Gastroesophageal sphincter (tissue), 4 donors: ENCODE measurements at regions not wholly inside any gene's neighbourhood (a gene's known extent, or its start where the extent isn't known, plus 50 kb on each side); places are given as distances from the start of the nearest gene placed in this dataset.

Experiments
- ATAC-seq: fragments of 150-250 bp; one replicate; pipeline ENCODE4 v1.9.1; 2016; ENCODE audit warnings: mild to moderate bottlenecking, moderate library complexity
- H3K27ac ChIP-seq, 4 donors: fragments of 200-600 bp; sonication (generic) in 3 of 4; 1 replicate in 3 of 4; 2 replicates in 1 of 4; pipeline ENCODE4 v1.5.1; 2016 to 2019
- H3K27me3 ChIP-seq: fragments of 200-600 bp; sonication (generic); one replicate; pipeline ENCODE4 v1.5.1; 2019
- H3K36me3 ChIP-seq, 2 donors: fragments of 200-600 bp; sonication (generic); one replicate each; pipeline ENCODE4 v1.5.1; 2019; ENCODE audit warnings: control low read depth in 1 of 2
- H3K4me1 ChIP-seq, 3 donors: fragments of 200-600 bp; sonication (generic); 1 replicate in 2 of 3; 2 replicates in 1 of 3; pipeline ENCODE4 v1.5.1; 2016 to 2019; ENCODE audit warnings: control low read depth in 2 of 3
- H3K4me3 ChIP-seq, 2 donors: fragments of 200-600 bp; sonication (generic); one replicate each; pipeline ENCODE4 v1.5.1; 2019; ENCODE audit warnings: mild to moderate bottlenecking in 1 of 2, moderate library complexity in 1 of 2
- H3K9me3 ChIP-seq, 3 donors: fragments of 200-600 bp; sonication (generic); one replicate each; pipeline ENCODE4 v1.5.1; 2017 to 2019; ENCODE audit warnings: control low read depth in 2 of 3
- EP300 ChIP-seq: sonication (generic); formaldehyde crosslinking; IDR thresholded peaks from one replicate; pipeline ENCODE4 v1.6.1; 2017; ENCODE audit warnings: antibody characterized with exemption, mild to moderate bottlenecking
- POLR2A ChIP-seq, 2 donors: fragments of 450-650 bp; IDR thresholded peaks; one replicate each; pipeline ENCODE4 v1.6.1; 2017; ENCODE audit warnings: antibody characterized with exemption in 2 of 2, mild to moderate bottlenecking in 2 of 2, moderate library complexity in 1 of 2
- POLR2AphosphoS5 ChIP-seq: sonication (generic); formaldehyde crosslinking; IDR thresholded peaks from one replicate; pipeline ENCODE4 v1.6.1; 2017; ENCODE audit warnings: antibody characterized with exemption
- WGBS, 2 donors: methylation state at CpG; one replicate each; pipeline ENCODE4 v1.1.5; 2018; ENCODE audit warnings: low coverage in 1 of 2; 5-methylcytosine and 5-hydroxymethylcytosine counted together
- TF ChIP-seq, protein P1 (sequence below), 4 experiments: fragments of 200-600 bp in 2 of 4; fragments of 450-650 bp in 2 of 4; sonication (generic) in 1 of 4; IDR thresholded peaks; one replicate each; pipeline ENCODE4 v1.5.1; 2017 to 2019; ENCODE audit warnings: antibody characterized with exemption in 4 of 4, mild to moderate bottlenecking in 2 of 4, moderate library complexity in 2 of 4

DNA sequence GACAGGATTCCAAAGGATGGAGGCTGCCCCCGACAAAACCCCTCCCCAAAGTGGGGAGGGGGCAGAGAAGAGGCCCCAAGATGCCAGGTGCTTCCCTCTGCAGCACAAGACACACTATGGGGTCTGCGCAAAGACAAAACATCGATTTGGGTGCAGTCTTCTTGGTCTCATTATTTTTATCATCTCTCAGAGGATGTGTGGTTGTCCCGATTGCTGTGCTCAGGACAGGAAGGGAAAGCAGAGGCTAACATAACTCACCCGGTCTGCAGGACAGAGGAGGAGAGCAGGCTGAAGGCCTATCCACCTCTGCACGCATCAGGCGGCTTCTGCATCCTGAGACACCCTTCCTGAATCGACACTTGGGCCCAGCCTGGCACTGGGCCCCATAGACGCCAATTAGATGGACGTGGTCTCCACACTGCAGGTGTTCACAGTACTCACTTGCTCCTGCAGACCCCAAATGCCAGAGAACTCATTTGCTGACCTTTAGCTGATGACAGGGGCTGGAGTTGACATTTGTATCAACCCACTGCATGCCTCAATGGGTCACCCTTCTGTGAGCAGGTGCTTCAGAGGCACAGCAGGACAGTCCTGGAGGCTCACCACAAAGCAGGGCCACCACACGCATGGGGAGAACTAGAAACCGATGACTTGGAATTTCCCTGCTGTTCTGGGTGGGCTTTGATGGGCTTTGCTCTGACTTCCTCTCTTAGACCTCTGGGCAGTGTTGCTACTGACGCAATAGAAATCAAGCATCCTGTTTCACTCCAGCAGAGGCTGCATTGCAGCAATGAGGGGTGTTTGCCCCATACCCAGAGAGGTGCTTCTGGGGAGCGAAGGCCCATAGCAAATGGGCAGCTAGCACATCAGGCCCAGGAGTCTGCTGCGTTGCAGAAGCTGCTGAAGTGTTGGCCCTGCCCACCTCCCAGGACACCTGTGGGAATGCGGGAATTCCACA lies 96.3 kb upstream of the ENPP6 start:
- peak; percentile 24 for ATAC-seq
- Histone ChIP-seq H3K27ac (no peak overlapping the region), H3K4me3 (no peak overlapping the region), H3K27me3 (no peaks in the 10 kb centered on the region), H3K4me1 (peaks cover 0 to 11% (median 0%) of the 10 kb centered on the region in 3 donors), H3K36me3 (no peaks in the 10 kb centered on the region), H3K9me3 (no peaks in the 10 kb centered on the region)
- WGBS, 2 donors = 72 to 99% methylated on average over 11 to 13 of the region's 16 CpGs
- TF ChIP-seq EP300 = no peak
- TF ChIP-seq, protein P1, sequence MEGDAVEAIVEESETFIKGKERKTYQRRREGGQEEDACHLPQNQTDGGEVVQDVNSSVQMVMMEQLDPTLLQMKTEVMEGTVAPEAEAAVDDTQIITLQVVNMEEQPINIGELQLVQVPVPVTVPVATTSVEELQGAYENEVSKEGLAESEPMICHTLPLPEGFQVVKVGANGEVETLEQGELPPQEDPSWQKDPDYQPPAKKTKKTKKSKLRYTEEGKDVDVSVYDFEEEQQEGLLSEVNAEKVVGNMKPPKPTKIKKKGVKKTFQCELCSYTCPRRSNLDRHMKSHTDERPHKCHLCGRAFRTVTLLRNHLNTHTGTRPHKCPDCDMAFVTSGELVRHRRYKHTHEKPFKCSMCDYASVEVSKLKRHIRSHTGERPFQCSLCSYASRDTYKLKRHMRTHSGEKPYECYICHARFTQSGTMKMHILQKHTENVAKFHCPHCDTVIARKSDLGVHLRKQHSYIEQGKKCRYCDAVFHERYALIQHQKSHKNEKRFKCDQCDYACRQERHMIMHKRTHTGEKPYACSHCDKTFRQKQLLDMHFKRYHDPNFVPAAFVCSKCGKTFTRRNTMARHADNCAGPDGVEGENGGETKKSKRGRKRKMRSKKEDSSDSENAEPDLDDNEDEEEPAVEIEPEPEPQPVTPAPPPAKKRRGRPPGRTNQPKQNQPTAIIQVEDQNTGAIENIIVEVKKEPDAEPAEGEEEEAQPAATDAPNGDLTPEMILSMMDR (IDR thresholded peaks at IDR 0.05) = no peak
- TF ChIP-seq POLR2A (IDR thresholded peaks at IDR 0.05) = no peak
- no peak for TF ChIP-seq POLR2AphosphoS5

DNA sequence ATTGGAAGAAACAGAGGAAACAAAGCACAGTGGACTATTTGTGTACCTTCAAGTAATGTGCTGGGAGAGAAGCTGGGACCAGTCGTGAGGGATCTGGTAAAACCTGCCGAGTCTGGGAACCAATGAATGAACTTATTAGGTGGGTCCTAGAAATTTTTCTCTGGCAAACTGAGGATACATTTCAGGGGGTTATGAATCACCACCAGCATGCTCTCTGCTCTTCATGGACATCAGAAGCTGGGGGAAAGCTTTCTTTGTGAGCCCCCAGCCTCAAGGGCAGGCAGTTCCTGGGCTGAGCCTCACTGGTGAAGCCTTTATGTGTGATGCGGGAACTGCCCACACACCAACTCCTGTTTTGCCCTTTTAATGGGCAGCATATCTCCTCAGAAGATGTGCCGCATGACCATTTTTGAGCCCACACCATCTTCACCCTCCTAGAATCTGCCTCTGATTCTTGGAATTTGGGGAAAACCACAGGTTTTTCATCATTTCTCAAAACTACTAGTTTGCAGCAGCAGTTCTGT lies 95.4 kb upstream of the ENPP6 start:
- Histone ChIP-seq H3K4me3 (no peak overlapping the region), H3K36me3 (no peaks in the 10 kb centered on the region), H3K9me3 (no peaks in the 10 kb centered on the region), H3K4me1 (peaks cover 0 to 11% (median 0%) of the 10 kb centered on the region in 3 donors), H3K27ac (no peak overlapping the region), H3K27me3 (no peaks in the 10 kb centered on the region)
- TF ChIP-seq EP300 = no peak
- TF ChIP-seq POLR2A (IDR thresholded peaks at IDR 0.05) = no peak
- TF ChIP-seq, protein P1 (IDR thresholded peaks at IDR 0.05) = no peak
- TF ChIP-seq POLR2AphosphoS5 = no peak
- ATAC-seq = no peak
- whole genome bisulfite sequencing, 2 donors = 83 to 89% methylated on average over 3 to 4 of the region's 4 CpGs

DNA sequence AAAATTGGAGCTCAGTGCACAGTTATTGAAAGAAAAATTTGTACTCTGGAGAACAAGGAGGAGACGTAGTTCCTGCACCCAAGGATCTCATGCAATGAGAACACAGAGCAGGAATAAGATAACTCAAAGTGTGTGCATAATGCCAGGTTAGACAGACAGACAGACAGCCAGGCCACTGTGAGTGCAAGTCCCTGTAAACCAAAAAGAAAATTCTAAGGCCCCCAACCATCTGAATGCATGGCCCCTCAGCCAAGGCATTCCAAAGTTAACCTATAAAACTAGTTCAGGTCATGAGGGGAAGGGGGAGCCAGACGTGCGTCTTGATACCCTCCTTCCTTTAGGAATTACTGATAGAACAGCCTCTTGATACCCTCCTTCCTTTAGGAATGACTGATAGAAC lies 94.5 kb upstream of the ENPP6 start:
- peaks cover 0 to 11% (median 0%) of the 10 kb centered on the region in 3 donors for H3K4me1 ChIP-seq
- H3K36me3 ChIP-seq = no peaks in the 10 kb centered on the region
- H3K27me3 ChIP-seq = no peaks in the 10 kb centered on the region
- H3K4me3 ChIP-seq = no peak overlapping the region
- no peak for TF ChIP-seq POLR2AphosphoS5
- no peak for TF ChIP-seq EP300
- TF ChIP-seq, protein P1 (IDR thresholded peaks at IDR 0.05) = no peak
- TF ChIP-seq POLR2A (IDR thresholded peaks at IDR 0.05) = no peak
- H3K9me3 ChIP-seq = no peaks in the 10 kb centered on the region
- no peak for ATAC-seq
- 93 to 100% methylated on average over 3 of the region's 3 CpGs for WGBS, 2 donors
- H3K27ac ChIP-seq = no peak overlapping the region

DNA sequence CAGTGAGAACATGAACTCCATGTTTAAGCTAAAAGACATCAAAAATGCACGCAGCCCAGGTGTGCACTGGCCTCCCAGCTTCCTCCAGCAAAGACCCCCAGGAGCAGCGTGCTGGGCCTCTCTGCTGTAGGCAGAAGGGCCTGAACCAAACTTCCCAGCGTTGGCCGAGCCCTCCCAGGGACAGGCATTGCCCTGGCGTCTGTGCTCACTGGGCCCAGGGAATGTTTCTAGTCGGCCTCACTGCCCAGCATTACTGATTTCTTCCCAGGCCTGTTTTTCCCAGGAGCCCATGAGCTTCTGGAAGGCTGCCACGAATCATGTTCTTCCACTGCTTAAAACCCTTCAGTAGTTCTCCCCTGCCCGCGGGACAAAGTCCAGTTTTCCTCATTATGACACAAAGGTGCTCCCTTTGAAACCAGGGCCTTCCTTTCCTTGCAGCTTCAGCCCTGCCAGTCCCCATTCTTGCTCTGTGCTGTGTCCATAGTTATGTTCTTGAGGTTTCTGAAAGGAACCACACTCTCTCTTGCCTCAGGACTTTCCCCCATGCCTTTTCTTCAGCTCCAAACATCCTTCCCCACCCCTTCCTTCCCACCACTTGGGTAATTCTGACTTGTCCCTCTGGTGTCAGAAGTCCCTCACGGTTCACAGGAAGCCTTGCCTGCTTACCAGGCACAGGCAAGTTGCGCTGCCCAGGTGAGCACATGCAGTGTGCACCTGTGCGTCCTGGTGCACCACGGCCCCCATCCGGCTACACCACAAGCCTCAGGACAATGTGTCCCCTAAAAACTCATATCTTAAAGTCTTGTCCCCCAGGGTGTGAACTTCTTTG lies 93.4 kb upstream of the ENPP6 start:
- WGBS, 2 donors = 51 to 53% methylated on average over 4 to 8 of the region's 14 CpGs
- Histone ChIP-seq H3K4me3 (no peak overlapping the region), H3K9me3 (no peaks in the 10 kb centered on the region), H3K27me3 (no peaks in the 10 kb centered on the region), H3K36me3 (no peaks in the 10 kb centered on the region), H3K27ac (no peak overlapping the region), H3K4me1 (peaks cover 0 to 11% (median 0%) of the 10 kb centered on the region in 3 donors)
- ATAC-seq = no peak
- no peak for TF ChIP-seq EP300
- TF ChIP-seq POLR2A (IDR thresholded peaks at IDR 0.05) = no peak
- TF ChIP-seq POLR2AphosphoS5 = no peak
- TF ChIP-seq, protein P1 (IDR thresholded peaks at IDR 0.05) = no peak
